Skeletal muscle cell (primary cell): ENCODE measurements at regions not wholly inside any gene's neighbourhood (a gene's known extent, or its start where the extent isn't known, plus 50 kb on each side); places are given as distances from the start of the nearest gene placed in this dataset.
"Not testable (repeated sequence)": the region's sequence is repeated elsewhere in the genome, so short reads cannot be mapped to it uniquely, and the experiment has no call there.

Experiments
- DNase-seq: peaks from one replicate; pipeline ENCODE4 v3.0.0-alpha.2; 2010; ENCODE audit warnings: low read depth
- H3K4me3 ChIP-seq: 2 replicates; pipeline ENCODE4 v1.5.1; 2011; ENCODE audit warnings: low read depth, mild to moderate bottlenecking, control low read depth, low read length, moderate library complexity

DNA sequence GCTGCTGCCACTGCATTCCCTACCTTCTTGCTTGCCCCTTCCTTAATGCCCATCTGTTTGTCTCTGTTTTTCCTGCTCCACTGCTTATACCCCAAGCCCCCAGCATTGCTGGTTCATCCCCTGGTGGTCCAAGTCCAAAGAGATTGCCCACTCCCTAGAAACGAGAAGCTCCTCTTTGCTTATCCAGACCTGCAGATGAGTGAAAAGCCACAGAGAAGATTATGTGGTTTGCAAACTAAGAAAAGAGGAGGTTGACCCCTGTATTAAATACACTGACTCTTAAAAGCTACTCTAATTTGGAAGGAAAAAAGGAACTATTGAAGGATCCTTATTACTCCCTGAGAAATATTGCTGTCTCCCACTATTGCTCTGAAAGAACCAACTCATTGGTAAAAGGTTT is 146.8 kb upstream of the RAB4A start:
- H3K4me3 ChIP-seq: no peak overlapping the region
- DNase-seq: no peak

DNA sequence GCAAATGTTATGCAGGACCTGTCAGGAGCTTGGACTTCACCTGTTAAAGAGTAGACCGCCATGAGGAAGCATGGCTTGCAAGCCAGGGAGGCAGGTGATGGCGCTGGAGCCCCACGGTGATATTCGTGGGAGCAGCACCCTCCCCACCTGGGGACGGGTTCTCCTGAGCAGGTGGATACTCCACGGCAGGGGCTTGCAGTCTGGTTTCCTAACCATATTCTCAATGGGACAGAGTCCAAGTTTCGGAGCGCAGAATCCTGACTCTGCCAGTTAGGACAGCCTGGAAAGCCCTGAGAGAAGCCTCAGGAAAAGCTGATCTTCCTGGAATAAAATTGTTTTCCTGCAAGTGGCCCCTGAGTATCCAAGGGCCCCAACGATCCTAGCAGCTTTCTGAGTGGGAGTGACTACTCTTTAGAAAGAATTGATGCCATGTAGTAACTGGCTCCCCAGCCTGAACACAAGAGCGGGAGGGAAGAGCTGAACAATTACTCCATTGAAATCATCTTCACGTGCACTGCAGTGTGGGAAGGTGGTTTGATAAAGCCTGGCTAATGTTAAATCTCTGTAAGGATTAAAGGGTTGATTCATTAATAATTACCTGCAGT is 146.3 kb upstream of the RAB4A start:
- no peak overlapping the region for H3K4me3 ChIP-seq
- no peak for DNase-seq

DNA sequence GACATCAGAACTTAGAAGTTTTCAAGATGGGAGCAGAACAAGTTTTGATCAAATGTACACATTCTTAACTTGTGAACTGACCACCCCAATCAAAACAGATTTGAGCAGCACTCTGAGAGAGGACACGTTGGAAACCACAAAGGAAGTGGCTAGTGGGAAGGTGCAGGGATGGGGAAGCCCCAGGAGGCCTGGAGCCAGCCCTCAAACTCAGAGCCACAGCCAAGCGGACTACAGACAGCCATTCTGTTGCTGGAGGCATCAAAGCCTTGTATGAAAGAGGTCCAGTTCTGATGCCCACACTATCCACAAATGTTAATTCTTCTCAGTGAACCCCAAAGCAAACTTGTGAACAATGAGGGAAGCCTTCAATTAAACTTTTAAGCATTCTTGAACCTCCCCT is 143.6 kb upstream of the RAB4A start:
- no peak for DNase-seq
- no peak overlapping the region for H3K4me3 ChIP-seq

DNA sequence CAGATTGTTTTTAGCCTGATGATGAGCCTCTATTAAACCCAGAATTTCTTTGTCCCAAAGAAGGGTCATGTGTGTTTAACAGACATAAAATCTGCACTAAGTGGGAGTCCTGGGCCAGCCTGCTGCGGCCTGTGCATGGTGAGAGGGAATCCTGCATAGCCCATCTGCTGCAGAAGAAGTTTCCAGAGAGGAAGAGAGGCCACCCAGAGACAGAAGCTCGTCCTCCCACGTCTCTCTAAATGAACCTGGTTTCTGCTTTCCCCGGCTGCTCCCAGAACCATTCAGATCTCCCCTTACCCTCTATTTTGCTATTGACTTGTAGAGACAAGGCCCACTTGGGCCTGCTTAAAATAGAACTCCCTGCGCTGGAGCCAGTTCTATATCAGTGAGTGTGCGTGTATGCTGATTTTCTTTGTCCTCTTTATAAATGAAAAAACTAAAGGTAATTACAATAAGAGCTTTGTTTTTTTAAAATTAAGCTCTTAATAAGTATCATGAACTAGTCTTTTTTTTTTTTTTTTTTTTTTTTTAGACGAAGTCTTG is 142.8 kb upstream of the RAB4A start:
- DNase-seq: no peak
- H3K4me3 ChIP-seq: no peak overlapping the region

DNA sequence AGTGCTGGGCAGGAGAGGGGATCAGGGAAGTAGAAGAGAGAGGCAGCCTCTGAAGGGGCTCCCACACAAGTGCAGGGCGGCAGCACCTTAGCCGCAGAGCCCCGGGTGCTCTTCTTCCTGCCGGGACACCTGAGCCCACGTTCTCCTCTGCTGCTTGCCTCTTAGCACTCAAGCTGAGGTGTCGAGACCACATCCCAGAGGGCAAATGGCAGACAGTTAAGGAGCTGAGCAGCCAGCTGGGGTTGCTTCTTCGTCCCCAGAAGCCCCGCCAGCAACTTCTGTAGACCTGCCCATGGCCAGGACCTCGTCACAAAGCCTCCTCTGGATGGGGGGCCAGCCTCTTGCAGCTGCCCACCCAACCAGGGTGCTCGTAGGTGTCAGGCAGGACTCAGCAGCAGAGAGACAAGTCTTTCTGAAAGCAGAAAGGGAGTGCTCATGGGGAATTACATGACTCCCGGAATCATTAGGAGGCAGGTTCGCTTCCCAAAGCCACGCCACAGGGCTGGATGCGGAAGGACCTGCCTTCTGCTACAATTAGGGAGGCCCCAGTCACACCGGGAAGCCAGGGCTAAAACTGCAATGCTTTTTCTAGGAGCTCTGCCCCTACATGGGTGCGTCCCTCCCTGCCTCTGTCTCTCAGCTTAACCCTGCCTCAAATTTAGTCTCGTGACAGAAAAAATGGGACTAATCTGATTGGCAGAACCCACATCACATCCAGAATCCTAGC is 141.4 kb upstream of the RAB4A start:
- no peak overlapping the region for H3K4me3 ChIP-seq
- no peak for DNase-seq

DNA sequence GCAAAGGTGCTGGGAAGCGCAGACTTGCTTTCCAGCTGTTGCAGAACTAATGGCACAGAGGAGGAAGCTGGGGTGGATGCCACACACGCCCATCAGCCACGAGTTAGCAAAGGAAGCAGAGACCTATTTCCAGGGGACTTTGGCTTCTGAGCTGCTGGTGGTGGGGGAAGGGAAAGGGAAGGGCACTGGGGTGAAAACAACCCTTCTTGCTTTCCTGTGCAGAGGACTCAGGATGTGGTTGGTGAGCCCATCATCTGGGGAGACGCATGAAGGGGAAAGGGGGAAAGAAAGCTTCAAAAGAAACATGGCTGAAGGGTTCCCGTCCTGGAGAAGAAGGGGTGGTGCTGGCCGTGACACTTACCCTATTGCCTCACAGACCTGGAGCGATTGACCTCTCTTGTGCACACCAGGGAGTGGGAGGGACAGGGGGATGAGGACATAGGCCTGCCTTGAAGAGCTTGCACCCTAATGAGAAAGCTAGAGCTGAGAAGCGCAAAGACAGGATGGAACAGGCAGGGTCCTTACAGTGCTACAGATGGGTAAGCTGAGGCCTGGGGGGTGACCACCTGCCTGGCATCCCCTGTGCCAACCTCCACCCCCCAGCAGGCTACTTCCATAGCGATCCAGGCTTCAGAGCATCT is 140.8 kb upstream of the RAB4A start:
- H3K4me3 ChIP-seq: no peak overlapping the region
- no peak for DNase-seq

DNA sequence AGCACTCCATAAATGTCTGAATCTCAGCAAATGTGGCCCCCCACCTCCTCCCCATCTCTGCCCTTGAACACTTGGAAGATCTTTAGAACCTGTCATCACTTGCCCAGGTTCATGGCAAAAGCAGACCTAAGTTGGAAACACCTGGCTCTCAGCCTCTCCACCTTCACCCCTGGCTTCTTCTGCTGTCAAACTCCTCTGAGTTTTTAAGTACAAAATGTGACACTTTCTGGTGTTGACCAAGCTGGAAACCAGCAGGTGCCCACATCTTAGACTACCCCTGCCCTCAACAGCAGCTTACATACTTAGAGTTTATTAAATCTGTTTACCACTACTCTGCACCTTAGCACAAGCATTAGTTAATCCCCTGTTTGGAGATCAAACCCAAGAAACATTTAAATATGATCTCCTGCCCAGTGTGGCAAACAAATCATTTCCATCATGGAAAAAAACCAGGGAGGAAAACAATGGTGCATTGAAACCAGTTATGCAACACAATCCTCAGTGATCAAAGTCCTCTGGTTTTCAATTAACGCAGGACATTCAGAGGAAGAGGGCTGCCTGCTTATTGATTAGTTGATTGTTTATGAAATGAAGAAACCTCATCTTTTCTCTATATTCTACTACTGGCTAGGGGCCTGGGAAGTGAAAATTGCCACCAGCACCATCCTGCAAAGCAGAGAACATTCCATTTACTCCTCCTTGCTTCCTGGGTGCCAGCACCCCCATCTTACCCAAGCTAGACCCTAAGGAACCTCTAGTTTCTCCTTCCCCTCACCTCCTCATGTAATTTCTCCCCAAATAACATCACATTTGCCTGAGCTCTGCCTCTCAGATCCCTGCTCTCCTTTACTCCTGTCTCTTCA is 139.4 kb upstream of the RAB4A start:
- H3K4me3 ChIP-seq: no peak overlapping the region
- DNase-seq: no peak

DNA sequence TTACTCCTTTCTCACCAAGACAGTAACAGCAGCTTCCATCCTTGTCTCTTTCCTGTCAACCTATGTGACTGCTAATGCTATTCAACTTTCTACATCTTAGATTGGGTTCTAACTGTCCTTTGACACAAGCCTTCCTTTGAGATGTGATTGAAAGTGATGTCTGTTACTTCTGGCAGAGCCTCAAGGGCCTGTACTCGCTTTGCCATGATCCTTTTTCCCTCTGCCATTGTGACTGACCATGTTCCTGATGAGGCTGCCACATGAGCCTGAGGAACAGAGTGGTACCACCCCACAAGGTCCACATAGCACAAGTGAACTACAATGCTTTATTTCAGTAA is 138.8 kb upstream of the RAB4A start:
- H3K4me3 ChIP-seq: no peak overlapping the region
- DNase-seq: no peak

DNA sequence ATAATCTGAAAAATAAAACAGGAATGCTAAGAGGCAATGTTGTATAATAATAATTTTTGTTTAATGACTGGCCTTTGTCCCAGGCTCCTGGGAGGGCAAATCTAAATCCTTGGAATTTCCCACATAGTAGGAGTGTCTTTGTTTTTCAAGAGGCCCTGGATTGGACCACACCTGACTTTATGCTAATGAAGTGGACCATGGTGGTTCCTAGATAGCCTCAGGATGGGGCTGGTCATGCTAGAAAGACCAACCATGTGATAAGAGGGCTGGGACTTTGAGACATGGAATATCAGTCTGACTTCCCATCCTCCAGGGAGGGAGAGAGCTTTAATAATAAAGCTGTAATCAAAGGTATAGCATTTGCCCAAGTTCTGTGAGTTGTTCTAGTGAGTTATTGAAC is 138.2 kb upstream of the RAB4A start:
- no peak for DNase-seq
- H3K4me3 ChIP-seq: no peak overlapping the region

DNA sequence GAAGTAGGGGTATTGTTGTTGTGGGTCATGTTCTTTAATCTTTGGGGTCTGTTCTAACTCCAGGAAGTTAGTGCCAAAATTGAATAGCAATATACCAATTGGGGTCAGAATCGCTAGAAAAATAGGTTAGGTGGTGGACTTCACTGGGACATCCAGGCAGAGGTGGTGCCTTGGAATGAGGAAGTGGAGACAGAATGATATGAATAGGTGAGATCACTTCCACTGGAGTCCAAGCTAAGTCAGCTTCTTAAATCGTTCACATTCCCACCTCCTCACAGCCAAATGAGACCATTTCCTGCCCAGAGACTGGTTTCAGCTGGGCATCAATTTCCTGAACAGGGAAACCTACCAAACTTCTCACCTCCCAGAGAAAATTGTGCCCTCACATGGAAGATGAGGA is 137.8 kb upstream of the RAB4A start:
- DNase-seq: no peak

DNA sequence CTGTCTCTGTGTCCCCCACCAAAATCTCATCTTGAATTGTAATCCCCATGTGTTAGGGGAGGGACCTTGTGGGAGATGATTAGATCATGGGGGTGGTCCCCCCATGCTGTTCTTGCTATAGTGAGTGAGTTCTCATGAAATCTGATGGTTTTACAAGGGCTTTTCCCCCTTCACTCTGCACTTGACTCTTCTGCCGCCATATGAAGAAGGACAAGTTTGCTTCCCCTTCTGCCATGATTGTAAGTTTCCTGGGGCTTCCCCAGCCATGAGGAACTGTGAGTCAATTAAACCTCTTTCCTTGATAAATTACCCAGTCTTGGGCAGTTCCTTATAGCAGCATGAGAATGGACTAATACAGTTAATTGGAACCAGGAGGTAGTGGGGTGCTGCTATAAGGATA is 137.1 kb upstream of the RAB4A start:
- DNase-seq: no peak

More for the DNA sequence above, 137.8 kb upstream of the RAB4A start:
- no peak overlapping the region for H3K4me3 ChIP-seq

DNA sequence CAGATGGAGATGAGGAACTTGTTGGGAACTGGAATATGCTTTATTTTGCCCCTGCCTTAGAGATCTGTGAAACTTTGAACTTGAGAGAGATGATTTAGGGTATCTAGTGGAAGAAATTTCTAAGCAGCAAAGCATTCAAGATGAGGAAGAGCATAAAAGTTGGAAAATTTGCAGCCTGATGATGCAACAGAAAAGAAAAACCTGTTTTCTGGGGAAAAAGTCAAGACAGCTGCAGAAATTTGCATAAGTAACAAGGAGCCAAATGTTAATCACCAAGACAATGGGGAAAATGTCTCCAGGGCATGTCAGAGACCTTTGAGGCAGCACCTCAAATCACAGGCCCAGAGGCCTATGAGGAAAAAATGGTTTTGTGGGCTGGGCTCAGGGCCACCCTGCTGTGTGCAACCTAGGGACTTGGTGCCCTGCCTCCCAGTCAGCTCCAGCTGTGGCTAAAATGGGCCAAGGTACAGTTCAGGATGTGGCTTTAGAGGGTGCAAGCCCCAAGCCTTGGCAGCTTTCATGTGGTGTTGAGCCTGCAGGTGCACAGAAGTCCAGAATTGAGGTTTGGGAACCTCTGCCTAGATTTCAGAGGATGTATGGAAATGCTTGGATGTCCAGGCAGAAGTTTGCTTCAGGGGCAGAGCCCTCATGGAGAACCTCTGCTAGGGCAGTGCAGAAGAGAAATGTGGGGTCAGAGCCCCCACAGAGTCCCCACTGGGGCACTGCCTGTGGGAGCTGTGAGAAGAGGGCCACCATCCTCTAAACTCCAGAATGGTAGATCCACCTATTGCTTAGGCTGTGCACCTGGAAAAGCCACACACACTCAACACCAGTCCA is 136.3 kb upstream of the RAB4A start:
- not testable (repeated sequence) for DNase-seq, H3K4me3 ChIP-seq

More for the DNA sequence above, 137.1 kb upstream of the RAB4A start:
- H3K4me3 ChIP-seq: no peak overlapping the region

DNA sequence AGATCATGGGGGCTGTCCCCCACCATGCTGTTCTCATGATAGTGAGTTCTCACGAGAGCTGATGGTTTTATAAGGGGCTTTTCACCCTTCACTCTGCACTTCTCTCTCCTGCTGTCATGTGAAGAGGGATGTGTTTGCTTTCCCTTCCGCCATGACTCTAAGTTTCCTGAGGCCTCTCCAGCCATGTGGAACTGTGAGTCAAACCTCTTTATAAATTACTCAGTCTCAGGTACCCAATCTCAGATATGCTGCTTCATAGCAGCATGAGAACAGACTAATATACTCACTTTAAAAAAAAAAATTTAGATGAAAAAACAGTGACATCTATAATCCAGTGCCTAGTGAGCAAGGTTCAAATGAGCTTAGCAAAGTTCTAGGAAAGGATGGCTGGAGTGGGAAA is 135.1 kb upstream of the RAB4A start:
- DNase-seq: no peak
- no peak overlapping the region for H3K4me3 ChIP-seq

DNA sequence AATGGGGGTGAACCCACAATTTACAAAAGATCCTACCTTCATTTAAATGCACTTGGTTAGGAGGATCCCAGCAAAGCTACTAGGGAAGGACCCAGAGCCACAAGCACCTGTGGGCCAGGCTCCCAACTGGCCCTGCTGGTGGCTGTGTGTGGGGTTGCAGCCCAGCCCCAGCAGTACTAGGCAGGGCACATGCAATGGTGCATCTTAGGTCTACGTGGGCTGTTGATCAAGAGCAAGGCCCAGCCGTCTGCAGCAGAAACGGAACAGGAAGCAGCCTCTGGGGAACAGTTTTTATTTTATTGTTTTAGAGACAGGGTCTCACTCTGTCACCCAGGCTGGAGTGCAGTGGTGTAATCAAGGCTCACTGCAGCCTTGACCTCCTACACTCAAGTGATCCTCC is 134.1 kb upstream of the RAB4A start:
- DNase-seq: no peak
- H3K4me3 ChIP-seq: no peak overlapping the region

DNA sequence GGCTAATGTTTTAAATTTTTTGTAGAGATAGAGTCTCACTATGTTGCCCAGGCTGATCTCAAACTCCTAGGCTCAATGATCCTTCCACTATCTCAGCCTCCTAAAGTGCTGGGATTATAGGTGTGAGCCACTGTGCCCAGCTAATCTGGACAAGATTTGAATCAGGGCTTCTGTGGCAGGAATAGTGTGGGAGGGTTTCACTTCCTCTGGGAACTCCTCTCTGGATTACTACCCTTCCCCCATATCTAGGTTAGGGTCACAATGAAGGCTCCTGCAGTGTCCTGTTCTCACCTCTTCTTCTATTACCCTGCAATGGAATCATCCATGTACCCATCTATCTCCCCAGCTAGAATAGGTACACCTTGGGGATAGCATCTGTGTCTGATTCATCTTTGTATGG is 133.6 kb upstream of the RAB4A start:
- DNase-seq: no peak

DNA sequence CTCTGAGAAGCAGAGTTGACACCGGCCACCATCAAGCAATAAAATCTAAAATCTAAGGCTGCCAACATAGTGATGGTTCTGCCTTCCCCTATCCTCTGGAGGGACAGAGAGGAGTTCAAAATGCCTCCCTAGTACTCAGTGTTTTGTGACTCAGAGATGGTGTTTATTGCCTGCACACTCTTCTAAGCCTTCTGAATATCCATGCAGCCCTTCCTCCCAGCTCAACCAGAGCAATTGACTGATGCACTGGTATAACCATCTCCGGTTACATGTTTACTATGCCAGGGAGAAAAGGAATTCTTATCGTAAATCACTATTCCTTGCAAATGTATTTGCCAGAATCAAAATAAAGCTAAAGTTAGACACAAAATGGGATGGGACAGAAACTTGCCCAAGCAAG is 132.9 kb upstream of the RAB4A start:
- DNase-seq: no peak
- no peak overlapping the region for H3K4me3 ChIP-seq

More for the DNA sequence above, 133.6 kb upstream of the RAB4A start:
- H3K4me3 ChIP-seq: no peak overlapping the region

DNA sequence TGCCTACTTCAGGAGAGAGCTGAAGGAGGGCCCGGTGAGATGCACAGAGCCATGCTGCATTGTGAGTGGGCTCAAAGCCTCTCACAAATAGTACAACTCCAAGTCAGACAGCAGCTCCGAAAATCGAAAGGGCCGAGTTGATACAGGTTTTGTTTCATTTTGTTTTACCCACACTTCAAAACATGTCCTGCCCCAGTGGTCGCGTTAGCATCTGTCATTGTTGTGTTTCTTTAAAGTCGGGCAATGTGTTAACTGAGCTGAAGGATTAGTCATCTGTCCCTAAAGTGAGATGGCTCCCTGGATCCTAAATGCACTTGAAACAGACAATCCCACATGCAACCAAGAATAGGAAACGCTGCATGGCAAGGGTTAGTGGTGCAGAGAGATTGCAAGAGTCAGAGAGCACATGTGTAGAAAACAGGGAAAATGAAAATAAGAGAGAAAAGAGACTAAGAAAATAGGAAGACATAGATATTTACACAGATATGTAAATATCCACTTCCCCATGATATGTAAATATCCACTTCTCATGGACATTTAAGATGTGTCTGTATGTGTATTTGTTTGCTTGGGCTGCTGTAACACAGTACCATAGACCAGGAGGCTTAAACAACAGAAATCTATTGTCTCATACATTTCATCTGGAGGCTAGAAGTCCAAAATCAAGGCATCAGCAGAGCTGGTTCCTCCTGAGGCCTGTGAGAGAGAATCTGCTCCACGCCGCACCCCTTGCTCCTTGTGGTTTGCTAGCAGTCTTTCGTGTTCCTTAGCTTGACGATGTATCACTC is 131.4 kb upstream of the RAB4A start:
- H3K4me3 ChIP-seq: no peak overlapping the region
- no peak for DNase-seq

DNA sequence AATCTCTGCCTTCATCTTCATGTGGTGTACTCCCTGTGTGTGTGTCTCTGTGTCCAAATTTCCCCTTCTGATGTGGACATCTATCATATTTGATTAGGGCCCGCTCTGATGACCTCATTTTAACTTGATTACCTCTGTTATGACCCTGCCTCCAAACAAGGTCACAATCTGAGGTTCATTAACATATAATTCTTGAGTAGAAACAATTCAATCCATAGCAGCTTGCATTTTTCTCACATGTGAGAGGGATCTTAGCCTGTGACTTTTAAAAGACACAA is 130.9 kb upstream of the RAB4A start:
- no peak for DNase-seq
- no peak overlapping the region for H3K4me3 ChIP-seq

DNA sequence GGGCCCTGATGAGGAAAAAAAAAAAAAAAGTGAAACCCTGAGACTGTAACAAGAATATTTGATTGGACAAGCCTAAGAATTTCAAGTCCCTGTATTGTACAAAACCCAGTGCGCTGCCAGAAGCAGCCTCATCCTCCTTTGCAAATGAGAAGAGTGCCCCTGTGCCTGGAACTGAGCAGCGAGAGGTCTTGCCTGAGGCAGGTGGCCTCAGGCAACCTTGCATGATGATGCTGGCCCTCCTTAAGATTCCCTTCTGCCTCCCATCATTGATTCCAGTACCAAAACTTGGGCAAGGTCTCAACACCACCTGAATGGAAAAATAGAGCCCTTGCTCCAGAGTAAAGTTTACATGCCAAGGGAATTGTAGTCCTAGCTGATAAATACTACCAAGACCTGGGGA is 129.6 kb upstream of the RAB4A start:
- H3K4me3 ChIP-seq: no peak overlapping the region
- no peak for DNase-seq
